NOMO-1 treated with DMSO at 0.1 percent for 48 hours (cell line): ENCODE measurements at regions not wholly inside any gene's neighbourhood (a gene's known extent, or its start where the extent isn't known, plus 50 kb on each side); places are given as distances from the start of the nearest gene placed in this dataset.
A peak's percentile ranks its signal among the peaks of the same experiment; 100 is the strongest.
"Not testable (repeated sequence)": the region's sequence is repeated elsewhere in the genome, so short reads cannot be mapped to it uniquely, and the experiment has no call there.

Experiments used
- DNase-seq: peaks from one replicate; lab custom pipeline; 2025; ENCODE audit not compliant: unreplicated experiment; lab: John Stamatoyannopoulos, UW

GRCh38 chr7:149683898-149684297, 89.5 kb downstream of the ZNF467 start:
- no peak for DNase-seq

GRCh38 chr7:149683181-149683580, 90.2 kb downstream of the ZNF467 start:
- DNase-seq: no peak

- no peak for DNase-seq
Observed at GRCh38 chr7:149682038-149682437, 91.3 kb downstream of the ZNF467 start.

GRCh38 chr7:149681274-149681673, 92.1 kb downstream of the ZNF467 start:
- no peak for DNase-seq

- DNase-seq: no peak
Observed at GRCh38 chr7:149680331-149681025, 92.9 kb downstream of the ZNF467 start.

GRCh38 chr7:149674728-149675385, 98.5 kb downstream of the ZNF467 start:
- DNase-seq: not testable (repeated sequence)

GRCh38 chr7:149673006-149673405, 100.4 kb downstream of the ZNF467 start:
- DNase-seq: no peak

GRCh38 chr7:149670288-149670687, 103.1 kb downstream of the ZNF467 start:
- no peak for DNase-seq

GRCh38 chr7:149669121-149669818, 104.1 kb downstream of the ZNF467 start:
- no peak for DNase-seq

GRCh38 chr7:149666360-149666945, 106.9 kb downstream of the ZNF467 start:
- no peak for DNase-seq

GRCh38 chr7:149665618-149666017, 107.8 kb downstream of the ZNF467 start:
- DNase-seq: not testable (repeated sequence)

- no peak for DNase-seq
Observed at GRCh38 chr7:149664666-149665065, 108.7 kb downstream of the ZNF467 start.

GRCh38 chr7:149664176-149664575, 109.2 kb downstream of the ZNF467 start:
- no peak for DNase-seq

- peak; percentile 67 for DNase-seq
Observed at GRCh38 chr7:149662591-149663095, 110.7 kb downstream of the ZNF467 start.

- no peak for DNase-seq
Observed at GRCh38 chr7:149655784-149656183, 117.6 kb downstream of the ZNF467 start.

- no peak for DNase-seq
Observed at GRCh38 chr7:149654588-149654987, 118.8 kb downstream of the ZNF467 start.

- DNase-seq: not testable (repeated sequence)
Observed at GRCh38 chr7:149650190-149650589, 123.2 kb downstream of the ZNF467 start.

GRCh38 chr7:149644754-149645153, 128.6 kb downstream of the ZNF467 start:
- DNase-seq: no peak

GRCh38 chr7:149642589-149642988, 130.8 kb downstream of the ZNF467 start:
- DNase-seq: no peak

- no peak for DNase-seq
Observed at GRCh38 chr7:149638566-149639320, 134.6 kb downstream of the ZNF467 start.
